A204.1 (cell line): ENCODE measurements at regions not wholly inside any gene's neighbourhood (a gene's known extent, or its start where the extent isn't known, plus 50 kb on each side); places are given as distances from the start of the nearest gene placed in this dataset.

ENCODE experiments used
- FAIRE-seq: peaks from 2 replicates; lab custom pipeline; 2012; peaks lifted over from hg19 to GRCh38; lab: Jason Lieb, UNC

DNA sequence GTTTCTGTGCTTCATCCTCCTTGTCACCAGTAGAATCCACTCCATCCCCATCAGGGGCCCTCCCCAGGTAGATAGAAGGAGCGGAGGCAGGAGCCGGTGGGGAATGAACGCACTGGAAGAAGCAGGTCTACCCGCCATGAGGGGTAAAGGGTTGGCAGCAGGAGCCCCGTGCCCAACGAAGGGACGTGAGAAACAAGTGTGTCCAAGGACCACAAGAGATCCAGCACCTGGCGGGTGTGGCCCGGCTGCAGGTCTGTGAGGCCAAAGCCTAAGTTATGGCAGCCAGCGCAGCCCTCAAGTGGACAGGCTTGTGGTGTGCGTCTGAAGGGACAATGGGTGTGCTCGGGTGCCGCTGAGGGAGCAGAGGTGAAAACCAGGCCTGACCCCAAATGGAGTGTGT is 94.3 kb downstream of the IRX2 start:
- no peak for FAIRE-seq

DNA sequence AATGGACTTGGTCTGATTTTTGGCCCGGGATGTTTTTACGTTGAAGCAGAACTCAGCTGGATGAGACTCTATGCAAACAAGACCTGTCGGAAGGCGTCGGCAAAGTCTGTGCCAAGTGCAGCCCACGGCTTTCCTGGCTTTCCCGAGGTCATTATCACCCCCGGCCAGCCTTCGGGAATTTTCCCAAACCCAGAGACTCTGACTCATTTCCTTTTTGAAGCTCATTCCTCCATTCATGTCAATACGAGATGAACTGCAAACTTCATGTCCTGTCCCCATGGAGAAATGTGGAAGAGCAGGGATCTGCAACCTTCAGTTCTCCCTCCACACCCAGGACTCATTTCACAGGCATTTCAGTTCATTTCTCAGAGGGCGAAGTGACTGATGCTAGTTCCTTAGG is 95.3 kb downstream of the IRX2 start:
- no peak for FAIRE-seq

GRCh38 chr5:2653991-2654390 is 97.5 kb downstream of the IRX2 start:
- no peak for FAIRE-seq

DNA sequence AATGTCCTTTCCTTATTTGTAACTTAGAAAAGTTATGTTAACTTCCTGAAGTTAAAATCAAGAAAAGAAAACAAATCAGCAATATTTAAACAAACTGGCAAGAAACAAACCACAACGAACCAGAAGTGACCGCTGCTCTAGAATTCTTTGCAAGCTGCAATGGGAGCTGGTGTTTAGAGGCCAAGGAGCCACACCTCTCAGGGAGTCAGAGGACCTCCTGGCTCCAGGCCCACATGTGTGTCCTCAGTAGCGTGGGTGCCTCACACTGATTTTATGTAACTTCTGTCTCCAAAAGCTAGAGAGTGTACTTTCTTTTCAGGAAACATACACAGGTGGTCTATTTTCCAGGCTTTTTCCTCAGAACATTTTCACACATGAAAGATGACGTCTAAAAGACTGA is 100.4 kb downstream of the IRX2 start:
- FAIRE-seq: no peak

DNA sequence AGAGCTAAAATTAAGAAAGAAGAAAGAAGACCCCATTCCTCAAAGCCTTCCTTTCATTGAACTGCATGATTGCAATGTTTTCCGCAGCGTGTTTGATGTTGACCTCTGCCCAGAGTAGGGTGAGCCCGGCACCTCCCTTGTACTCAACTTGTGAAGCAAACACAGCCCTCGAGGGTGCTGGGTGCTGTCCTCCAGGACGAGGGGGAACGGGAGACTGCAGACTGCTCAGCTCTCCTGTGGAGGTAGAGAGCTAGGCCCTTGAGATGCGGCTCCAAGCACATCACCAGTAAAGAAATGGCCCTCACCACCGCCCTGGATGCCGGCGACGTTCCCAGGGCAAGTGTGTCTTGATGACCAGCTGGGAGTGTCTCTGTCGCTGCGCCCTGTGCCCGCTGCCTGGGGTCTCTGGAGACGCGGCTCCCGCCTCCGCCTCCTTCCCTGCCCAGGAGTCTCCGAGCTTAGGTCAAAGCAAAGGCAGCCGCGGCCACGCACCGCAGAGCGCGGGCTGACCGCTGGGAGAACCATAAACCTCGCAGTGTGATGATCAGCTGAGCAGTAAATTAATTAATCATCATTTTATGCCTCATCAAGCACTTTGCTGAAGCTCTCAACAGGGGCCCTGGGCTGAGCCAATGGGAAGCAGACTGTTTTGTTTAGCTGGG is 108.7 kb downstream of the IRX2 start:
- FAIRE-seq: no peak

- no peak for FAIRE-seq
Observed at GRCh38 chr5:2640717-2641116, 110.8 kb downstream of the IRX2 start.

DNA sequence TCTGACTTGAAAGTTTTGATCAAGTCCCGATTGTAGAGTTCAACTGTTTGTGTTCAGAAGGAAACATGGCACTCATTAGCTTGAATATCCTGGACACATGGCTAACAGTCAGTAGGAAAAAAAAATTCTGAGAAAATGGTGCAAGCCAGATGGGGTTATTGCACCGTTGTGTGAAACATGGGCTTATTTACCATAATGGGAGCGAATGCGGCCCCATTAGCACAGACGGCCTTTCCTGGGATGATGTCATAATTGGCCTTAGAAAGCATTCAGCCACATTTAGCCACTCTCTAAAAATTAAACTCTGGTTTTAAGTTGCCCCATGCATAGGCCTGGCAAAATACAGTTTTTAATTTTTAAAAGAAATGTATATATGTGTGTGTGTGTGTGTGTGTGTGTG is 112.1 kb downstream of the IRX2 start:
- FAIRE-seq: no peak

GRCh38 chr5:2634399-2635176 is 116.9 kb downstream of the IRX2 start:
- FAIRE-seq: no peak

GRCh38 chr5:2633992-2634391 is 117.5 kb downstream of the IRX2 start:
- FAIRE-seq: no peak

DNA sequence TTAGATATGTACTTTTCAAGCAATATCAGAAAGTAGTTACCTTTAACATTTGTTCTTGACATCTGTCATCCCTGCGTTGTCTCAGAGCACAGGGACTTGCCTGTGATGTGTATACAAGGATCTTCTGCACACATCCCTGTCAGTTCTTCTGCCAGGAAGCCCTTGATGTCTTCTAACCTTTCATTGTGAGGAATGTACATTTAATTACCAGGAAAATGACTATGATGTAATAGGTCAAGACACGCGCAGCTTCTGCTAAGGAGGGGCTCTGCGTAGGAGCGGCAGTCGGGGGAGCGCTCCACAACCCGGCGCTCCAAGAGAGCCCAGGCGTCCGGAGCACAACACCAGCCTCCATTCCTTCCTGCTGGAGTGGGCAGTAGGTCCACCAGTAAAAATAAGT is 119.7 kb downstream of the IRX2 start:
- no peak for FAIRE-seq

DNA sequence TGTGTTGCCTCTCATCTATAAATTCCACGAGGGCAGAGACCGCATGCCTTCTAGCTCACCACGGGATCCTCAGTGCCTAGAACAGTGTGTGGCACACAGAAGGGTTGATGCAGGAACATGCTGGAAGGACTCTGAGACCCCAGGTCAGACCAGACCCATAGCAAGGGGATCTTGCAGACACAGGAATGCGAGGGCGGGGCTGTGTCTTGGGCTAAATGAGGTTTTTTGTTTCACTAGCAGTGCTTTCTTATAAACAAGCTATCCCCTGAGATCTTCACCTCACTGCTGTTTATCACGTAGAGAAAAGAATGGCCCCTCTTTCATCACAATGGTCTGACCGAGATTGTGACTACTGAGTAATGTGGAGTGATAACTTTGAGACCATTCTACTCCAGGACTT is 122.4 kb downstream of the IRX2 start:
- no peak for FAIRE-seq

- FAIRE-seq: no peak
Observed at GRCh38 chr5:2627867-2628266, 123.6 kb downstream of the IRX2 start.

DNA sequence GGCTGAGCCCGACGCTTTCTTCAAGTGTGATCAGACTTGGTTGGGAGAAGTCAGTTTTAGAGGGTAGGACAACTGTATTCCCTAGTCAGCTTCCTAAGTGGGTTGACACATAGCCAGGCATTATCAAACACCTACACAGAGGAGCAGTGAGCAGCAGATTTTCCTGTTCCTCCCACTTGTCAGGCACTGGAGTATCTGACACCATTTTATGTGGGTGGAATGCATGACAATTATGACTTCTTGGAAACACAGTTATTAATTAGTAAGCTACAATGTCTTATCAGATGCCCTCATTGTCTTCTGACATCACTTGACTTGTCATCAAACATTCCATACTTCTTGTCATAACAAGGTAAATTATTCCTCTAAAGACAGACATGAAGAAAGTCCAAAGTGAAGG is 124.9 kb downstream of the IRX2 start:
- FAIRE-seq: no peak

GRCh38 chr5:2622866-2623265 is 128.6 kb downstream of the IRX2 start:
- FAIRE-seq: no peak

- FAIRE-seq: no peak
Observed at GRCh38 chr5:2621631-2622030, 129.8 kb downstream of the IRX2 start.

DNA sequence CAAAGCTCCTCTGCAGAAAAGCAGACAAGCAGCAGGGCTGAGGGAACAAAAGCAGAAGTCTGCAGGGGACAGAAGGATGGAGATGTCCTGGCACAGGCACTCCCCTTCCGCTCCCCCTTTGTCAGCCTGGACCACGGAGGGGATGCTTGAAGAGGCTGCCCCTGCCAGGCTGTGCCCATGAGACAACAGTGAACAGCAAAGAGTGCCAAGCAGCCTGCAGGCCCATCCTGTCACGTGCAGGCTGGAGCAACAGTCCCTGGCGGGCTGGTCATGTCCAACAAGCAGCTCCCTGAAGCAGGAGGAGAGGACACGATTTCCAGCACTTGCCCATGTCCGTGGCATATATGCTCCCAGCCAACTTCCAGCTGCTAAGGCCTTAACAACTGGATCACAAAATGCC is 132.3 kb downstream of the IRX2 start:
- FAIRE-seq: no peak

GRCh38 chr5:2617461-2617860 is 134.0 kb downstream of the IRX2 start:
- no peak for FAIRE-seq

- no peak for FAIRE-seq
Observed at GRCh38 chr5:2615917-2616316, 135.6 kb downstream of the IRX2 start.

DNA sequence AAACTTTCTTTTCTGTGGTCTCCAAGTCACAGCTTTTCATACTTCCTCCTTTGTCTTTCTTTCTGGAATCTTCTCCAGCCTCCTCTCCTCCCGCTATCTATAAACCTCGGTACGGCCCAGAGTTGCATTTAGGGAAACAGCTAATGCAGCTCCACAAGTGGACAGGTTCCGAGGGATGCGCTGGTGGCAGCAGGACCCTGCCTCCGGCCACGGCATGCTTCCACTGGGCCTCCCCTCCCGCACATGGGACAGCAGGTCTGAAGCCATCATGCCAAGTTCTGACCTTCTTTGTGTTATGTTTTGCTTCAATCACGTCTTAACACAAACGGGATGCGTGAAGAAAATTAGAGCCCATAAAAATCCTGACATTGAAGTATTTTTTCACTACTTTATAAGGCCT is 136.9 kb downstream of the IRX2 start:
- FAIRE-seq: no peak

DNA sequence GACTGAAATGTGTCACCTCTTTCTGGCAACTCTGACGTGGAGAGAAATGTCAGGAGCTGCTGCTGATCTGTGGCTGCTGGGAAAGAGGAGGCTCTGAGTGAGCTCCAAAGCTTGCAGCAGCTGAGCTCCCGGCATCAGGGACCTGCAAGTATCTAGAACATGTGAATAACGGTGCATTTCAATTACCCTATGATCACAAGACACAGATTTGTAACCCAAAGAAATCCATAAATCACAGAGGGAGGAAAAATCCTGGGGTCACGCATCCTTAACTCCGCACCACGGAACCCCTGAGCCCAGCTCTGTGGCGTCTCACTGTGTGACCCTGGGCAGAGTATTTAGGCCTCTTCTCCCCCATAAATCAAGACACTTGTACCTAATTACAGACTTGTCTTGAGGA is 139.8 kb downstream of the IRX2 start:
- FAIRE-seq: no peak

- no peak for FAIRE-seq
Observed at GRCh38 chr5:2610986-2611385, 140.5 kb downstream of the IRX2 start.

DNA sequence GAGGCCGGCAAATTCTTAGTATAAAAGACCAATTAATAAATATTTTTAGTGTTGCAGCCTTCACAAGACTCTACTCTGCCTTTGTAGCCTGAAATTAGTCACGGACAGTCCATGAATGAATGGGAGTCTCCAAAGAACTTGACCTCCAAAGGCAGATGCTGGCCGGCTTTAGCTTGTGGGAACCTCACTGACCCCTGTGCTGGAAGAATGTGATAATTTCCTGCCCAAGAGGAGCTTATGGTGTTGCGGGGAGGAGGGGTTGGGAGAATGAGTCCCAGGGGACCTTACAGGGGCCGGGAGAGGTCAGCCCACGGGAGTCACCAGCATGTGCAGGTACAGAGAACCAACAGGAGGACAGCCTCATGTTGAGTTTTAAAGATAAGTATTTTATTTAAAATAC is 143.1 kb downstream of the IRX2 start:
- FAIRE-seq: no peak

DNA sequence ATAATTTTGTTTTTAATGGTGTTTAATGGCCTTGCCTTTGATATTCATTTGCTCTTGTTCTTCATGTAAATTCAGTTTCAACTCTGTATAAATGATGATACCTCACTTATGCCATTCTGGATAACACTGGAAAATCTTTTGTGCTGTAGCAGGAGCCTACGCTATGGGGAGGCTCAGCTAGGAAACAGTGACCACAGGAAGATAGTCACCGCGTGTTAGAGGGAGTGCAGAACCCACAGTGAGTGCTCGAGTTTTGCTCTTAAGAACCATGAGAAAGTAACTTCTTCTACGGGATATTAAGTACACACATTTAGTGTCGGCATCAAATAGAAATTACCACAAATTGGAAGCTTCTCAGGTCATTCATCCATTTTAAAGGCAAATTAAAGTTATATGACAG is 143.9 kb downstream of the IRX2 start:
- no peak for FAIRE-seq

- no peak for FAIRE-seq
Observed at GRCh38 chr5:2603272-2603575, 148.3 kb downstream of the IRX2 start.
